HG03378 (cell line): ENCODE measurements at regions not wholly inside any gene's neighbourhood (a gene's known extent, or its start where the extent isn't known, plus 50 kb on each side); places are given as distances from the start of the nearest gene placed in this dataset.
"Not testable (repeated sequence)": the region's sequence is repeated elsewhere in the genome, so short reads cannot be mapped to it uniquely, and the experiment has no call there.

Experiments used
- ATAC-seq: cut with Tn5 transposase; IDR thresholded peaks from one replicate; pipeline ENCODE4 v1.9.1; 2021; ENCODE audit warnings: mild to moderate bottlenecking, moderate library complexity; ENCODE audit not compliant: unreplicated experiment

DNA sequence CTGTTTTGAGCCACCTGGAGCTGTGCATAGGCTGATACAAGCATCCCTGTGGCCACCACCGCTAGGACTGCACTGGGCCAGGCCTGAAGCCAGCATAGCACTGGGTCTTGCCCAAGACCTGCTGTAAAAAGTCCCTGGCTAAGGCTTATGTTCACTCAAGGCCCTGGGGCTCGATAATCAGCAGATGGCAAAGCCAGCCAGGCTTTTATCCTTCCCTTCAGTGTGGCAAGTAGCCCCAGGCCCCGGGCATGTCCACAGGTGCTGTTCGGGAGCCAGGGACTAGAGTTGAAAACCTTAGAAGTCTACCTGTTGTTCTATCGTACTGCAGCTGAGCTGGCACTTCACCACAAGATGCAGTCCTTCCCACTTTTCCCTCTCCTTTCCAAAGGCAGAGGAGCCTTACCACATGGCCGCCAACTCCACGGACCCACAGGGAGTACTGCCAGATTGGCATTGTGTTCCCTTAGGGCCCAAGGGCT is 226.4 kb upstream of the ZNF217 start:
- ATAC-seq: no peak

DNA sequence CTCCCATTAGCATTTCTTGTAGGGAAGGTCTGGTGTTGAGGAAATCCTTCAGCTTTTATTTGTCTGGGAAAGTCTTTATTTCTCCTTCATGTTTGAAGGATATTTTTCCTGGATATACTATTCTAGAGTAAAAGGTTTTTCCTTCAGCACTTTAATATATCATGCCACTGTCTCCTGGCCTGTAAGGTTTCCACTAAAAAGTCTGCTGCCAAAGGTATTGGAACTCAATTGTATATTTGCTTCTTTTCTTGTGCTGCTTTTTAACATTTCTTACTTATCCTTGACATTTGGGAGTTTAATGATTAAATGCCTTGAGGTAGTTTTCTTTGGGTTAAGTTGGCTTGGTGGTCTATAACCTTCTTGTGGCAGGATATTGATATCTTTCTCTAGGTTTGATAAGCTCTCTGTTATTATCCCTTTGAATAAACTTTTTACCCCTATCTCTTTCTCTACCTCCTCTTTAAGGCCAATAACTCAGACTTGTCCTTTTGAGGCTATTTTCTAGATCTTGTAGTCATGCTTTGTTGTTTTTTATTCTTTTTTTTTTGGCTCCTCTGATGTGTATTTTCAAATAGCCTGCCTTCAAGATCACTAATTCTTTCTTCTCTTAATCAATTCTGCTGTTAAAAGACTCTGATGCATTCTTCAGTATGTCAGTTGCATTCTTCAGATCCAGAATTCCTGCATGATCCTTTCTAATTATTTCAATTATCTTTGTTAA is 225.0 kb upstream of the ZNF217 start:
- no peak for ATAC-seq

DNA sequence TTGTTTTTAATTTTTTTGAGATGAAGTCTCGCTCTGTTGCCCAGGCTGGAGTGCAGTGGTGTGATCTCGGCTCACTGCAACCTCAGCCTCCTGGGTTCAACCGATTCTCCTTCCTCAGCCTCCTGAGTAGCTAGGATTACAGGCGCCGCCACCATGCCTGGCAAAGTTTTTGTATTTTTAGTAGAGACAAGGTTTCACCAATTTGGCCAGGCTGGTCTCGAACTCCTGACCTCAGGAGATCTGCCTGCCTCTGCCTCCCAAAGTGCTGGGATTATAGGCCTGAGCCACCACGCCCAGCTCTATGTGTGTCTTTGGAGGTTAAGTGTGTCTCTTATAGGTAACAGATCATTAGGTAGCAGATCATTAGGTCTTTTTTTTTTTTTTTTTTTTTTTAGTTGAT is 223.9 kb upstream of the ZNF217 start:
- ATAC-seq: not testable (repeated sequence)

DNA sequence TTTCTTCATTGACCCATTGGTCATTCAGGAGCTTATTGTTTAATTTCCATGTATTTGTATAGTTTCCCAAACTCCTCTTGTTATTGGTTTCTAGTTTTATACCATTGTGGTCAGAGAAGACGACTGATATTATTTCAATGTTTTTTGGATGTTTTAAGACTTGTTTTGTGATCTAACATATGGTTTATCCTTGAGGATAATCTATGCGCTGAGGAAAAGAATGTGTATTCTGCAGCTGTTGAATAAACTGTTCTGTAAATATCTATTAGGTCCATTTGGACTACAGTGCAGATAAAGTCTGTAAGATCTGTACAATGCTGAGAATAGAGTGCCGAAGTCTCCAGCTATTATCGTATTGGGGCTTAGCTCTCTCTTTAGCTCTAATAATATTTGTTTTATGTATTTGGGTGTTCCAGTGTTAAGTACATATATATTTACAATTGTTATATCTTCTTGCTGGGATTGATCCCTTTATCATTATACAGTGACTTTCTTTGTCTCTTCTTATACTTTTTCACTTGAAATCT is 223.3 kb upstream of the ZNF217 start:
- ATAC-seq: no peak

DNA sequence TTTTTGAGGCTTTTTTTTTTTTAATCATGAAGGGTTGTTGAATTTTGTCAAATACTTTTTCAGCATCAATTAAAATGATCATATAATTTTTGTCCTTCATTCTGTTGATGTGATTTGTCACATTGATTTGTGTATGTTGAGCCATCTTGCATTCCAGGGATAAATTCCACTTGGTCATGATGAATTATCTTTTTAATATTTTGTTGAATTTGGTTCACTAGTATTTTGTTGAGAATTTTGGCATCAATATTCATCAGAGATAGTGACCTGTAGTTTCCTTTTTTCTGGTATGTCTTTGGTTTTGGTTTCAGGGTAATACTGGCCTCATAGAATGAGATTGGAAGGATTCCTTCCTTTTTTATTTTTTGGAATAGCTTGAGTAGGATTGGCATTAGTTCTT is 221.9 kb upstream of the ZNF217 start:
- no peak for ATAC-seq

DNA sequence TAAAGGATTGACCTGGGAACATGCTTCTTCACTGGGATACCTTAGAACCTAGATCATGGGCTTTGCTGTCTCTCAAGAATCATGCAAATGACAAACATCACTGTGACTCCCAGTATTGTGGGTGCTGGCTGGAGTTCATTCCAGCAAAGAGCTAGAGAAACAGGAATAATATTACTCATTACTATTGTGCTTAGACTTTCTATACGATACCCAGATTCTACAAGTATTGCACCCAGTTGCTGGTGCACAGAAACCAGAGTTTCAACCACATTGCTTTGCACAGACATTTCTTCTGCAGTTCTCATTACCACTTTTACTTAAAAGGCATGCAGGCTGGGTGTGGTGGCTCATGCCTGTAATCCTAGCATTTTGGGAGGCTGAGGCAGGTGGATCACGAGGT is 220.4 kb upstream of the ZNF217 start:
- no peak for ATAC-seq

DNA sequence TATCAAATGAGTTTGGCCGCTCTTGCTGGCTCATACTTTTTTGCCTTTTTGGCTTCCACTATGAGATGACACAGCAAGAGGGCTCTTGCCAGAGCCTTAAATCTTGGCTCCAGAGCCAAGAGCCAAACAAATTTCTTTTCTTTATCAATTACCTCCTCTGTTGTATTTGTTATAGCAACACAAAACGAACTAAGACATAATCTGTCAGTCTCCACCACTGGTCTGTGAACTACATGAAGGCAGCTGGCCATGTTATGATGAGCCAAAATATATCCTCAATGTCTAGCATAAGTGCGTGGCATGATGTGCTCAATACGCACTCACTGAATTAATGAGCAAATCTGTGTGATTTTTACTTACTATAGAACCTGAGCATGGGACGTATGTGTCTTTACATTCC is 220.0 kb upstream of the ZNF217 start:
- ATAC-seq: no peak

DNA sequence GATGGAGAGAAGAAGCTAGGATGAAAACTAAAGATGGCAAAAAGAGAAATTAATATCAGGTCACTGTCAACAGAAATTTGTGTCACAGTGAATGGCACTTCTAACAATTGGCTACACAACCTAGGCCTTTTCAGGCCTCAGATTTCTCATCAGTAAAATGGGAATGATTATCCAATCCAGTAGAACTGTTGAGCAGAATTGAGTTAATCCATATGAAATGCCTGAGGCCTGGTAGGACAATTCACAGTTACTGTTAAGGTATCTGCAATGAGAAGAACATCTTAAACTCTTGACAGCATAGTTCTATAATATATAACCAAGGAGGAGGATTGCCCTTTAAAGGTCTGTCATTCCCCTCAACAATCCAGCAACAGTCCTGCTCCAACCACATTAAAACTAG is 217.9 kb upstream of the ZNF217 start:
- no peak for ATAC-seq

DNA sequence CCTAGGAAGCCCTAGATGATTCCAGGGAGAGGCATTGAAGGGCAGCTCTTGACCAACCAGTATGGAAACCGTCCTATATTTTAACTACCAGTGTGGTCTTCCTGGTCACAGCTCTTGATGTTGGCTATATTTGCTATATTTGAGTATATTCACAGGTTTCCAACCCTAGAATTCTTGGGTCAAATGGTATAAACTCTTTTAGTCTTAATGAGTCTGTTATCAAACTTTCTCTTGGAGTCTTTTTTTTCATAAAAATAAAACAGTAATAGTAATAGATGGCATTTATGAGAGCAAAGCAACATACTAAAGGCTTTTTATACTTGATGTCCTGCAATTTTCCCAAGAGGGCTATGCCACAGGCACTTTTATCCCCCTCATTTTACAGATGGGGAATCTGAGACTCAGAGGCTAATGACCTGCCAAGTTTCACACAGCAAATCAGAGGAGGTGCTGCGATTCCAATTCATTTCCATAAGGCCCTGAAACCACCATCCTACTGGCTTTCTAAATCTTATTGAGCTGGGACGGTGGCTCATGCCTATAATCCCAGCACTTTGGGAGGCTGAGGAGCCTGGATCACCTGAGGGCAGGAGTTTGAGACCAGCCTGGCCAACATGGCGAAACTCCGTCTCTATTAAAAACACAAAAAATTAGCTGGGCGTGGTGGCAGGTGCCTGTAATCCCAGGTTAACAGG is 217.2 kb upstream of the ZNF217 start:
- ATAC-seq: no peak

DNA sequence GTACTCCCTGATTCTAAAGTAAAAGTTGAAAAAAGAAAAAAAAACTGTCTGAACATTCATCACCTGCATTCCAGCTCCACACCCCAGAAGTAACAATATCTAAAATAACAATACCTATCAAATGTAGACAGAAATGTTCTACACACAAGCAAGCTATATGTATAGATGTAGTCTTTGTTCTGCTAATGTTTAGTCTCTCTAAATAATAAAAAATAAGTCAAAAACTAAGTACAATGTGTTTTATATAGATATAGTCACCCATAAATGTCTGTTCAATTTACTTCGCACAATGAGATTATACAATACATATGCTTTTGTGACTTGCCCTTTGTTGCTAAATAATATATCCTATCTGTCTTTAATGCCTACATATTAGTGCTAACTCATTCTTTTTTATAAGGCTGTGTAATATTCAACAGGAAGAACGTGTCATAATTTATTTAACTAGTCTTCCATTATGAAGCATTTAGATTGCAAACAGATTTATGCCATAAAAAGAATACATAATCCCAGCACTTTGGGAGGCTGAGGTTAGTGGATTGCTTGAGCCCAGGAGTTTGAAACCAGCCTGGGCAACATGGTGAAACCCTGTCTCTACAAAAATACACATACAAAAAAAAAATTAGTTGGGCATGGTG is 216.2 kb upstream of the ZNF217 start:
- ATAC-seq: no peak

DNA sequence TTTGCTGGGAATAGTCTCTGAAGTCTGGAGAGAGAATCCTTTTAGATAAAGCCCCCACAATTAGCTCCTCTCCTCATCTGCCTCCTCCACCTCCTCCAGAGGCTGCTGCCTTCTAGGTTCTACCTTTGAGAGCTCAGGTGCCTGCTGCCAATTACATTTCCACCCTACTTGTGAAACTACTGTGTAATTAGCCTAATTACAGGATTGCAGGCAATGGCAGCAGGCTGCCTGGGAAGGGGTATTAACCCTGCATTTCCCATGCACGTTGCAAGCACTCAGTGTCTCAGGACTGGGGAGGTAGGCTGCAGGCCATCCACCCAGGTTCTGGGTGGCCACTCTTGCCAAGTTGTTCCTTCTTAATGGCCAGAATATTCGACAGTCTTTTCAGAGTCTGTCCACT is 215.6 kb upstream of the ZNF217 start:
- ATAC-seq: no peak

DNA sequence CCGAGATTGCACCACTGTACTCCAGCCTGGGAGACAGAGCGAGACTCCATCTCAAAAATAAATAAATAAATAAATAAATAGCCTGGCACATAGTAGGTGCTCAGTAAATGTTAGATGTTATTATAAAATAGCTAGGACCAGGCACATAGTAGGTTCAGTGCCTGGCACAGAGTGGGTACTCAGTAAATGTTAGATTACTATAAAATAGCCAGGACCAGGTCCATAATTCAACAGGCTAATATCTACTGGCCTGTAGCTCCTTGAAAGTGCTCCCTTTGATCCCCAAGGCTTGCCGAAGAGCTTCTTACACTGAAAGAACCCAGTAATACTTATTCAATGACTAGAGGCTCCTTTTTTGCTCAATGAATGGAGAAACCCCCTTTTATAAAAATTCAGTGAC is 215.1 kb upstream of the ZNF217 start:
- no peak for ATAC-seq

DNA sequence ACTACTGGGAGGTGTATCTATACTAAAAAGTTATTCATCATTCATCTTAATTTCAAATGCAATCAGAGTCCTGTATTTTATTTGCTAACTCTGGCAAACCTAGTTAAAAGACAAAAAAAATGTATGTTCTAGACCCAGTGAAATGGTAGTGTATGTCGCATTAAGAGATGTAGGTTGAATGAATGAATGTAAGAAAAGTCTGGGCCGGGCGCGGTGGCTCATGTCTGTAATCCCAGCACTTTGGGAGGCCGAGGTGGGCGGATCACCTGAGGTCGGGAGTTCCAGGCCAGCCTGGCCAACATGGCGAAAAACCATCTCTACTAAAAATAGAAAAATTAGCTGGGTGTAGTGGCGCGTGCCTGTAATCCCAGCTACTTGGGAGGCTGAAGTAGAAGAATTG is 214.7 kb upstream of the ZNF217 start:
- ATAC-seq: not testable (repeated sequence)

DNA sequence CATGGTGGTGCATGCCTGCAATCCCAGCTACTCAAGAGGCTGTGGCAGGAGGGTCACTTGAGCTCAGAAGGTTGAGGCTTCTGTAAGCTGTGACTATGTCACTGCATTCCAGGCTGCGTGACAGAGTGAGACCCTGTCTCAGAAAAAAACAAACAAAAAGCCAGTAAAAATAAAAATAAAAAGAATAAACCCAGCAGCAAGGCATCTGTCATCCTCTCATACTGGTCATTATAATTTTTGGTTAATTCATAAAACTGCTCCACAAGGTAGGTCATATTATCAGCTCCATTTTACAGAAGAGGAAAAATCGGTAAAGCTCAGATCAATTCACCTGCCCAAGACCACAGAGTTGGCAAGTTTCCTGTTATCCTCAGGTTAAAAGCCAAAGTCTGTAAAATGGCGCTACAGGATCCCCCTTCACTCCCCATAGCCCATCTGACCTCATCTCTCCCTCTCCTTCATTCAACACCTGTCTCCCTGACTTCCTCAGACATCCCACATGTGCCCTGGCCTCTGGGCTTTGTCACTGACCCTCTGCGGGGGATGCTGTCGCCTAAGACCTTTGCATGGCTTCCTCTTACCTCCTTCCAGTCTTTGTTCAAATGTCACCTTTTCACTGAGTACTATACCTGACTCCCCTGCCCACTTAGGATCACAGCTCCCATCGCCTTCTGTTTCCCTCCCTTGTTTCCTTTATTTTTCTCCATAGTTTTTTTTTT is 213.2 kb upstream of the ZNF217 start:
- ATAC-seq: no peak

DNA sequence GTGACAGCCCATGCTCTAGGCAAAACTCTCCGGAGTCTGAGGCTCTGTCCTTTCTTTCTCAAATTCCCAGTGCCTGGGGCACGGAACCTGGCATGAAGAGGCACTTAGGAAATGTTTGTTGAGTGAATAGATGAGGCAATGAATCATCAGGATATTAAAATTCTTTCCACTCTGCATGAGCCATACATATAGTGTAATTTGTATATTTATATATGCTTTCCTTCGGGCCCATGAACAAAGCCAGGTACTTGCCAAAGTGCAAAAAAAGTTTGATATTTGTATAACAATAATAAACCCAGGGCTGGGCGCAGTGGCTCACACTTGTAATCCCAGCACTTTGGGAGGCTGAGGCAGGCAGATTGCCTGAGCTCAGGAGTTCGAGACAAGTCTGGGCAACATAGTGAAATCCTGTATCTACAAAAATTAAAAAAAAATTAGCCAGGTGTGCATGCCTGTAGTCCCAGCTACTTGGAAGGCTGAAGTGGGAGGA is 212.3 kb upstream of the ZNF217 start:
- ATAC-seq: no peak

DNA sequence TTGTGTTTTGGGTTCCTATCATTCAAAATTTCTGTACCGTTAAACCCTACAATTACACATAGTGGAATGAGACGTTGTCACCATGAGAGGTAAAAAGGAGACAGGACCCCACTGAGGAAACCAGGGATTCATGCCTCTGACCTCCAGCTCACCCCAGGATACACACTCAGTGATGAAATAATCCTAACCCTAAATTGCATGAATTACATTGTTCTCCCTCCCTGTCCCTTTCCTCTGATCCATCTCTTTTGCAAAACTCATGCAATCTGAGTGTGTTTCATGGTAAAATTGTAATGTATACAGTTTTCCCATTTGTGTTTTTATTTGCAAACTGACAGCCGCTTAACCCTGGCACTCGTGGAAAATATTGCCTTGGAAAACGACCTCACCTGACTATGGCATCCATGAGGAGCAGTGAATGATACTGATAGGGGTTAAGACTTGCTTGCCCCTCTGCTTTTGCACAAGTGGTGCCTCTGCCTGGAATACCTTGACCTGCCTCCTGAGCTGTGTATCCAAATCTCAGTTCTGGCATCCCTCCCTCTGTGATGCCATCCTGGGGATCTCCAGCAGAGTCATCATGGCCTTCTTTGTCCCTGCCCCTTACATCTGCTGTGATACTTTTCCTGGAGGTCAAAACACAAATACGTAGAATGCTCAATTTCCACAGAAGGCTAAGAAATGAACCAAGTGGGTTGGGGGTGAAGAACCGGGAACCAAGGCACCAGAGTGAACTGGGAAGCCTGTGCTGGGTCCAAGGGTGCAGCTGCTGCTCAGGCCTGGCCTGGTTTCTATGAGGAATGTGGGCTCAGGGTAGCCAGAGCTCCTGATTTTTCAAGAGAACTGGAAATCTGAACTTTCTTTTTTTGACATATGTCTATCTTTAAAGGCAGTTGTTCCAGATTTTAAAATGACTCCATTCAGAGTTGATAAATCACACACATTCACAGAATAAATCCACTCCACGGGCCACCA is 211.6 kb upstream of the ZNF217 start:
- no peak for ATAC-seq

DNA sequence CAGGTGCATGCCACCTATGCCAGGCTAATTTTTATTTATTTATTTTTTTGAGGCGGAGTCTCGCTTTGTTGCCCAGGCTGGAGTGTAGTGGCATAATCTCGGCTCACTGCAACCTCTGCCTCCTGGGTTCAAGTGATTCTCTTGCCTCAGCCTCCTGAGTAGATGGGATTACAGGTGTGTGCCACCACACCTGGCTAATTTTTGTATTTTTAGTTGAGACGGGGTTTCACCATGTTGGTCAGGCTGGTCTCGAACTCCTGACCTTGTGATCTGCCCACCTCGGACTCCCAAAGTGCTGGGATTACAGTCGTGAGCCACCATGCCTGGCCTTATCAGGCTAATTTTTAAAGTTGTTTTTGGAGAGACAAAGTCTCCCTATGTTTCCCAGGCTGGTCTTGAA is 210.7 kb upstream of the ZNF217 start:
- not testable (repeated sequence) for ATAC-seq

DNA sequence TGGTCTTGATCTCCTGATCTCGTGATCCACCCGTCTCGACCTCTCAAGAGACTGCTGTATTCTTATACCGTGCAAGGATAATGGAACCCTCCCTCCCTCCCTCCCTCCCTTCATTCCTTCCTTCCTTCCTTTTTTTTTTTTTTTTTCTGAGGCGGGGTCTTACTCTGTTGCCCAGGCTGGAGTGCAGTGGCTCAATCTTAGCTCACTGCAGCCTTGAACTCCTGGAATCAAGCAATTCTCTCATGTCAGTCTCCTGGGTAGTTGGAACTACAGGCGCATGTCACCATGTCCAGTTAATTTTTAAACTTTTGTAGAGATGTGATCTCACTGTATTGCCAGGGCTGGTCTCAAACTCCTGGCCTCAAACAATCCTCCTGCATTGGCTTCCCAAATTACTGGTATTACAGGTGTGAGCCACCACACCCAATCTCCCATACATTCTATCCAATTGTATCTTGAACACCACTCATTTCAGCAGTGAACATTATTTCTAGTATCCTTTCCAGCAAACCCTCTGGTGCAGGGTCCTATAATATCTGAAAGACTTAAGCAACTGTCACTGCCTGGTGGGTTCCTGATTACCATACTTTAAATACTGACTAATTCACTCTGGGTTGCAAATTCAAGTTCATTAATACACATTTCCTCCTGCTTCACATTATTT is 210.0 kb upstream of the ZNF217 start:
- ATAC-seq: no peak

DNA sequence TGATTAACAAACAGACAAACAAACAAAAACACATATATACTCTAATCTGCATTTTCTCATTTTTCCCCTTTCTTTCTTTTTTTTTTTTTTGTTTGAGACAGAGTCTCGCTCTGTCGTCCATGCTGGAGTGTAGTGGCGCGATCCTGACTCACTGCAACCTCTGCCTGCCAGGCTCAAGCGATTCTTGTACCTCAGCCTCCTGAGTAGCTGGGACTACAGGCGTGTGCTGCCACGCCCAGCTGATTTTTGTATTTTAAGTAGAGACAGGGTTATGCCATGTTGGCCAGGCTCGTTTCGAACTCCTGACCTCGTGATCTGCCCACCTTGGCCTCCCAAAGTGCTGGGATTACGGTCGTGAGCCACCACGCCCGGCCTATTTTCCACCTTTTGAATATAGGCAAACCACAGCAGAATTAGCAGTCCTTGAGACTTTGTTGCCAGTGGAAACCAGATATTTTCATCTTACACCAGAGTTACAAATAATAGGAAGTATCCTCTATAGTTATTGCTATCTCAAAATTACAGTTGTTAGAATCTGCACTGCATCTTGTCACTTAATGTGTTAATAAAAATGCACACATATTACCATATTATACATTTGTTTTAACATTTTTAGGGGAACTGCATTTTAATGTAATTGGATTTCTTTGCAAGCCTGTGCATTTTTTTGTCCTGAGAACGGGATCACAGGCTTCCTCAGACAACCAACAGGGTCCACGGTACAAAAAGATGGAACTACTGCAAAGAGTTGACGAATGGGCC is 208.2 kb upstream of the ZNF217 start:
- no peak for ATAC-seq
